ENCODE measurements at regions not wholly inside any gene's neighbourhood (a gene's known extent, or its start where the extent isn't known, plus 50 kb on each side); places are given as distances from the start of the nearest gene placed in this dataset.

- no peak for TF ChIP-seq POLR2AphosphoS5 (IDR thresholded peaks at IDR 0.05; ENCODE audit: low read depth, low read length)
- TF ChIP-seq TAF1 (IDR thresholded peaks at IDR 0.05; ENCODE audit: borderline replicate concordance, insufficient read depth, low read length) = no peak
- TF ChIP-seq SIN3A (IDR thresholded peaks at IDR 0.05; ENCODE audit: borderline replicate concordance, insufficient read depth, low read length) = no peak
- TF ChIP-seq REST (IDR thresholded peaks at IDR 0.05; ENCODE audit: insufficient read depth in 1 of 2, low read depth in 2 of 2, low read length in 2 of 2) = no peak
- TF ChIP-seq FOXP2 (optimal IDR thresholded peaks at IDR 0.05; ENCODE audit: borderline replicate concordance, extremely low read depth, extremely low read length, insufficient read depth) = no peak
Observed at GRCh38 chr6:113451049-113451448, 406.1 kb upstream of the MARCKS start.
